ENCODE measurements at regions not wholly inside any gene's neighbourhood (a gene's known extent, or its start where the extent isn't known, plus 50 kb on each side); places are given as distances from the start of the nearest gene placed in this dataset.

DNA sequence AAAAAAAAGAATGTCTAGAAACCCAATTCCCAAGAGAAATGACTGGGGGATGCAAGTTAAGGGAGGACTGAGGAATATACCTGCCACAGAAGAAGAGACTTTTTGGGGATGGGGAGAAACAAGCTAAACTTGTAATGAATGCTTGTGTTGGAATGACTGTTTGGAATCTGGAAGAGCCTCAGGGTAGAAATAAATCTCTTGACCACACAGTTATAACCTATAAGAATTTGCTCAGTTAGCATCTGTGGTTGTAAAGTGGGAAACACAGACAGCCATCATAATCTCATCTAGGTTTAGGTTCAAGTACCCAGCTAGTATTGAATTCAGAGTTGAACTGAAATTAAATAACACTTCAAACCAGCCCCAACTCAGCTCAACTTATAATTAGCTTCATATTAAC, 678.3 kb upstream of the CHD1 start:
- no peak overlapping the region for H3K4me2 ChIP-seq (ENCODE audit: low read length)
- H3K4me1 ChIP-seq (ENCODE audit: control insufficient read depth in 1 of 2, insufficient read depth in 2 of 2, low read length in 2 of 2), result no peaks in the 10 kb centered on the region
- ChIA-PET CTCF (no interaction called here), RAD21 (ENCODE audit: low non-redundant PET in 1 of 2, low total read pairs in 2 of 2, uncharacterized antibody in 2 of 2, unreplicated experiment in 2 of 2) (no interaction called here), POLR2A (no interaction called here)
- H3K27ac ChIP-seq (ENCODE audit: low read depth, low read length), result no peak overlapping the region
- no peak overlapping the region for H3K9ac ChIP-seq (ENCODE audit: low read length)
- BruUV-seq (replicated peaks), result no TSS peak
- H4K20me1 ChIP-seq (ENCODE audit: insufficient read depth), result no peaks in the 10 kb centered on the region
- no peak overlapping the region for H2AFZ ChIP-seq (ENCODE audit: low read depth, low read length, poor library complexity, severe bottlenecking)
- ATAC-seq, result no peak
- H3K9me3 ChIP-seq (ENCODE audit: control insufficient read depth in 1 of 2, insufficient read depth in 1 of 2, low read depth in 1 of 2, low read length in 2 of 2), result no peaks in the 10 kb centered on the region
- no peak for DNase-seq (ENCODE audit: low read depth, low spot score)
- no peaks in the 10 kb centered on the region for H3K79me2 ChIP-seq (ENCODE audit: insufficient read depth, low read length)
- no peak overlapping the region for H3K4me3 ChIP-seq (replicated peaks in 1 of 2; ENCODE audit: low read depth in 1 of 2, low read length in 2 of 2)
- no peaks in the 10 kb centered on the region for H3K27me3 ChIP-seq (ENCODE audit: insufficient read depth, low read length)
- no peaks in the 10 kb centered on the region for H3K36me3 ChIP-seq (ENCODE audit: control insufficient read depth in 1 of 2, insufficient read depth in 2 of 2, low read length in 2 of 2)
- H3K9me2 ChIP-seq (ENCODE audit: insufficient read depth), result no peaks in the 10 kb centered on the region
- intact Hi-C loops (cut with micrococcal nuclease), result no loop called here
- TF ChIP-seq CEBPB (IDR thresholded peaks at IDR 0.05; ENCODE audit: low read depth), result no peak
- no peak for TF ChIP-seq SIN3A (IDR thresholded peaks at IDR 0.05; ENCODE audit: low read depth)
- TF ChIP-seq, protein P1, sequence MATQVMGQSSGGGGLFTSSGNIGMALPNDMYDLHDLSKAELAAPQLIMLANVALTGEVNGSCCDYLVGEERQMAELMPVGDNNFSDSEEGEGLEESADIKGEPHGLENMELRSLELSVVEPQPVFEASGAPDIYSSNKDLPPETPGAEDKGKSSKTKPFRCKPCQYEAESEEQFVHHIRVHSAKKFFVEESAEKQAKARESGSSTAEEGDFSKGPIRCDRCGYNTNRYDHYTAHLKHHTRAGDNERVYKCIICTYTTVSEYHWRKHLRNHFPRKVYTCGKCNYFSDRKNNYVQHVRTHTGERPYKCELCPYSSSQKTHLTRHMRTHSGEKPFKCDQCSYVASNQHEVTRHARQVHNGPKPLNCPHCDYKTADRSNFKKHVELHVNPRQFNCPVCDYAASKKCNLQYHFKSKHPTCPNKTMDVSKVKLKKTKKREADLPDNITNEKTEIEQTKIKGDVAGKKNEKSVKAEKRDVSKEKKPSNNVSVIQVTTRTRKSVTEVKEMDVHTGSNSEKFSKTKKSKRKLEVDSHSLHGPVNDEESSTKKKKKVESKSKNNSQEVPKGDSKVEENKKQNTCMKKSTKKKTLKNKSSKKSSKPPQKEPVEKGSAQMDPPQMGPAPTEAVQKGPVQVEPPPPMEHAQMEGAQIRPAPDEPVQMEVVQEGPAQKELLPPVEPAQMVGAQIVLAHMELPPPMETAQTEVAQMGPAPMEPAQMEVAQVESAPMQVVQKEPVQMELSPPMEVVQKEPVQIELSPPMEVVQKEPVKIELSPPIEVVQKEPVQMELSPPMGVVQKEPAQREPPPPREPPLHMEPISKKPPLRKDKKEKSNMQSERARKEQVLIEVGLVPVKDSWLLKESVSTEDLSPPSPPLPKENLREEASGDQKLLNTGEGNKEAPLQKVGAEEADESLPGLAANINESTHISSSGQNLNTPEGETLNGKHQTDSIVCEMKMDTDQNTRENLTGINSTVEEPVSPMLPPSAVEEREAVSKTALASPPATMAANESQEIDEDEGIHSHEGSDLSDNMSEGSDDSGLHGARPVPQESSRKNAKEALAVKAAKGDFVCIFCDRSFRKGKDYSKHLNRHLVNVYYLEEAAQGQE (IDR thresholded peaks at IDR 0.05; ENCODE audit: low read depth), result no peak
- no peak for TF ChIP-seq SRF (IDR thresholded peaks at IDR 0.05; ENCODE audit: low read depth)
- TF ChIP-seq EGR1 (IDR thresholded peaks at IDR 0.05; ENCODE audit: low read depth), result no peak
- no peak for TF ChIP-seq EZH2phosphoT487 (IDR thresholded peaks at IDR 0.05; ENCODE audit: borderline replicate concordance)
- TF ChIP-seq, protein P2, sequence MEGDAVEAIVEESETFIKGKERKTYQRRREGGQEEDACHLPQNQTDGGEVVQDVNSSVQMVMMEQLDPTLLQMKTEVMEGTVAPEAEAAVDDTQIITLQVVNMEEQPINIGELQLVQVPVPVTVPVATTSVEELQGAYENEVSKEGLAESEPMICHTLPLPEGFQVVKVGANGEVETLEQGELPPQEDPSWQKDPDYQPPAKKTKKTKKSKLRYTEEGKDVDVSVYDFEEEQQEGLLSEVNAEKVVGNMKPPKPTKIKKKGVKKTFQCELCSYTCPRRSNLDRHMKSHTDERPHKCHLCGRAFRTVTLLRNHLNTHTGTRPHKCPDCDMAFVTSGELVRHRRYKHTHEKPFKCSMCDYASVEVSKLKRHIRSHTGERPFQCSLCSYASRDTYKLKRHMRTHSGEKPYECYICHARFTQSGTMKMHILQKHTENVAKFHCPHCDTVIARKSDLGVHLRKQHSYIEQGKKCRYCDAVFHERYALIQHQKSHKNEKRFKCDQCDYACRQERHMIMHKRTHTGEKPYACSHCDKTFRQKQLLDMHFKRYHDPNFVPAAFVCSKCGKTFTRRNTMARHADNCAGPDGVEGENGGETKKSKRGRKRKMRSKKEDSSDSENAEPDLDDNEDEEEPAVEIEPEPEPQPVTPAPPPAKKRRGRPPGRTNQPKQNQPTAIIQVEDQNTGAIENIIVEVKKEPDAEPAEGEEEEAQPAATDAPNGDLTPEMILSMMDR (IDR thresholded peaks at IDR 0.05 in 2 of 3, conservative IDR thresholded peaks at IDR 0.05 in 1 of 3; ENCODE audit: borderline replicate concordance in 1 of 3, insufficient read depth in 1 of 3, low read depth in 2 of 3, low read length in 2 of 3), result no peak
- no peak for TF ChIP-seq ELF1 (IDR thresholded peaks at IDR 0.05; ENCODE audit: borderline replicate concordance, low read depth)
- no peak for TF ChIP-seq POLR2AphosphoS5 (IDR thresholded peaks at IDR 0.05; ENCODE audit: low read depth, low read length)
- TF ChIP-seq, protein P3, sequence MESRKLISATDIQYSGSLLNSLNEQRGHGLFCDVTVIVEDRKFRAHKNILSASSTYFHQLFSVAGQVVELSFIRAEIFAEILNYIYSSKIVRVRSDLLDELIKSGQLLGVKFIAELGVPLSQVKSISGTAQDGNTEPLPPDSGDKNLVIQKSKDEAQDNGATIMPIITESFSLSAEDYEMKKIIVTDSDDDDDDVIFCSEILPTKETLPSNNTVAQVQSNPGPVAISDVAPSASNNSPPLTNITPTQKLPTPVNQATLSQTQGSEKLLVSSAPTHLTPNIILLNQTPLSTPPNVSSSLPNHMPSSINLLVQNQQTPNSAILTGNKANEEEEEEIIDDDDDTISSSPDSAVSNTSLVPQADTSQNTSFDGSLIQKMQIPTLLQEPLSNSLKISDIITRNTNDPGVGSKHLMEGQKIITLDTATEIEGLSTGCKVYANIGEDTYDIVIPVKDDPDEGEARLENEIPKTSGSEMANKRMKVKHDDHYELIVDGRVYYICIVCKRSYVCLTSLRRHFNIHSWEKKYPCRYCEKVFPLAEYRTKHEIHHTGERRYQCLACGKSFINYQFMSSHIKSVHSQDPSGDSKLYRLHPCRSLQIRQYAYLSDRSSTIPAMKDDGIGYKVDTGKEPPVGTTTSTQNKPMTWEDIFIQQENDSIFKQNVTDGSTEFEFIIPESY (IDR thresholded peaks at IDR 0.05; ENCODE audit: extremely low read depth, insufficient replicate concordance, low read length), result no peak
- no peak for TF ChIP-seq YY1 (IDR thresholded peaks at IDR 0.05; ENCODE audit: extremely low read depth, insufficient replicate concordance, low read depth, low read length)
- TF ChIP-seq, protein P4, sequence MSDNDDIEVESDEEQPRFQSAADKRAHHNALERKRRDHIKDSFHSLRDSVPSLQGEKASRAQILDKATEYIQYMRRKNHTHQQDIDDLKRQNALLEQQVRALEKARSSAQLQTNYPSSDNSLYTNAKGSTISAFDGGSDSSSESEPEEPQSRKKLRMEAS (IDR thresholded peaks at IDR 0.05), result no peak
- no peak for TF ChIP-seq RAD21 (IDR thresholded peaks at IDR 0.05; ENCODE audit: low read depth)
- TF ChIP-seq EZH2 (IDR thresholded peaks at IDR 0.05), result no peak
- TF ChIP-seq JUND (IDR thresholded peaks at IDR 0.05), result no peak
